ENCODE measurements at regions not wholly inside any gene's neighbourhood (a gene's known extent, or its start where the extent isn't known, plus 50 kb on each side); places are given as distances from the start of the nearest gene placed in this dataset.
A peak's percentile ranks its signal among the peaks of the same experiment; 100 is the strongest.

- Histone ChIP-seq H3K27me3 (no peaks in the 10 kb centered on the region), H3K4me3 (no peak overlapping the region), H3K9me3 (no peaks in the 10 kb centered on the region), H3K36me3 (no peaks in the 10 kb centered on the region), H3K9ac (ENCODE audit: low read depth in 2 of 2, low read length in 2 of 2) (no peak overlapping the region), H3K27ac (no peak overlapping the region), H3K4me1 (no peaks in the 10 kb centered on the region)
- intact Hi-C loops (cut with DNase I) = loop anchor here (10.0 kb wide), 1 partner anchor 237 kb away; no protein-coding TSS in a partner anchor
- TF ChIP-seq, protein P1, sequence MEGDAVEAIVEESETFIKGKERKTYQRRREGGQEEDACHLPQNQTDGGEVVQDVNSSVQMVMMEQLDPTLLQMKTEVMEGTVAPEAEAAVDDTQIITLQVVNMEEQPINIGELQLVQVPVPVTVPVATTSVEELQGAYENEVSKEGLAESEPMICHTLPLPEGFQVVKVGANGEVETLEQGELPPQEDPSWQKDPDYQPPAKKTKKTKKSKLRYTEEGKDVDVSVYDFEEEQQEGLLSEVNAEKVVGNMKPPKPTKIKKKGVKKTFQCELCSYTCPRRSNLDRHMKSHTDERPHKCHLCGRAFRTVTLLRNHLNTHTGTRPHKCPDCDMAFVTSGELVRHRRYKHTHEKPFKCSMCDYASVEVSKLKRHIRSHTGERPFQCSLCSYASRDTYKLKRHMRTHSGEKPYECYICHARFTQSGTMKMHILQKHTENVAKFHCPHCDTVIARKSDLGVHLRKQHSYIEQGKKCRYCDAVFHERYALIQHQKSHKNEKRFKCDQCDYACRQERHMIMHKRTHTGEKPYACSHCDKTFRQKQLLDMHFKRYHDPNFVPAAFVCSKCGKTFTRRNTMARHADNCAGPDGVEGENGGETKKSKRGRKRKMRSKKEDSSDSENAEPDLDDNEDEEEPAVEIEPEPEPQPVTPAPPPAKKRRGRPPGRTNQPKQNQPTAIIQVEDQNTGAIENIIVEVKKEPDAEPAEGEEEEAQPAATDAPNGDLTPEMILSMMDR (IDR thresholded peaks at IDR 0.05) = peak; percentile 53
- peak; percentile 45 for DNase-seq
Observed at GRCh38 chr4:67087897-67088296, 457.4 kb downstream of the CENPC start.

- TF ChIP-seq, protein P1 (IDR thresholded peaks at IDR 0.05) = no peak
- Histone ChIP-seq H3K27ac (no peak overlapping the region), H3K4me3 (no peak overlapping the region), H3K36me3 (no peaks in the 10 kb centered on the region), H3K9me3 (no peaks in the 10 kb centered on the region), H3K27me3 (no peaks in the 10 kb centered on the region), H3K9ac (ENCODE audit: low read depth in 2 of 2, low read length in 2 of 2) (no peak overlapping the region), H3K4me1 (no peaks in the 10 kb centered on the region)
- intact Hi-C loops (cut with DNase I) = loop anchor here (10.0 kb wide), 1 partner anchor 240 kb away; no protein-coding TSS in a partner anchor
- DNase-seq = no peak
Observed at GRCh38 chr4:67084783-67085182, 460.5 kb downstream of the CENPC start.

- Histone ChIP-seq H3K27me3 (no peaks in the 10 kb centered on the region), H3K9ac (ENCODE audit: low read depth in 2 of 2, low read length in 2 of 2) (no peak overlapping the region), H3K4me1 (no peaks in the 10 kb centered on the region), H3K9me3 (no peaks in the 10 kb centered on the region), H3K4me3 (no peak overlapping the region), H3K36me3 (no peaks in the 10 kb centered on the region), H3K27ac (no peak overlapping the region)
- DNase-seq = no peak
- intact Hi-C loops (cut with DNase I) = loop anchor here (10.0 kb wide), 1 partner anchor 241 kb away; no protein-coding TSS in a partner anchor
- TF ChIP-seq, protein P1 (IDR thresholded peaks at IDR 0.05) = no peak
Observed at GRCh38 chr4:67083496-67083895, 461.8 kb downstream of the CENPC start.

- no peaks in the 10 kb centered on the region for H3K9me3 ChIP-seq
- no peak for DNase-seq
- no peaks in the 10 kb centered on the region for H3K4me1 ChIP-seq
- intact Hi-C loops (cut with DNase I) = loop anchor here (10.0 kb wide), 1 partner anchor 242 kb away; no protein-coding TSS in a partner anchor
- no peak overlapping the region for H3K9ac ChIP-seq (ENCODE audit: low read depth in 2 of 2, low read length in 2 of 2)
- TF ChIP-seq, protein P1 (IDR thresholded peaks at IDR 0.05) = no peak
- no peak overlapping the region for H3K4me3 ChIP-seq
- no peak overlapping the region for H3K27ac ChIP-seq
- no peaks in the 10 kb centered on the region for H3K36me3 ChIP-seq
- no peaks in the 10 kb centered on the region for H3K27me3 ChIP-seq
Observed at GRCh38 chr4:67082746-67083145, 462.6 kb downstream of the CENPC start.

- Histone ChIP-seq H3K9ac (ENCODE audit: low read depth in 2 of 2, low read length in 2 of 2) (no peak overlapping the region), H3K9me3 (no peaks in the 10 kb centered on the region), H3K27me3 (no peaks in the 10 kb centered on the region), H3K4me1 (no peaks in the 10 kb centered on the region), H3K36me3 (no peaks in the 10 kb centered on the region), H3K27ac (no peak overlapping the region), H3K4me3 (no peak overlapping the region)
- DNase-seq = no peak
- intact Hi-C loops (cut with DNase I) = loop anchor here (10.0 kb wide), 1 partner anchor 245 kb away; no protein-coding TSS in a partner anchor
- TF ChIP-seq, protein P1 (IDR thresholded peaks at IDR 0.05) = no peak
Observed at GRCh38 chr4:67080046-67080557, 465.2 kb downstream of the CENPC start.

Data from colonic mucosa (tissue), 4 donors.